CD4-positive, alpha-beta T cell (primary cell): ENCODE measurements at regions not wholly inside any gene's neighbourhood (a gene's known extent, or its start where the extent isn't known, plus 50 kb on each side); places are given as distances from the start of the nearest gene placed in this dataset.

Experiments
- ATAC-seq: fragments of 200-7000 bp; cut with Tn5 transposase; one replicate; pipeline ENCODE4 v1.10.0; 2022; ENCODE audit warnings: mild to moderate bottlenecking; ENCODE audit not compliant: poor library complexity
- CTCF ChIA-PET: fragments of 350-600 bp; sonication (Branson Sonifier 250); formaldehyde crosslinking; loops from one replicate; lab custom pipeline; 2021; ENCODE audit warnings: antibody characterized with exemption, inconsistent platforms; lab: Charles Lee
- POLR2A ChIA-PET: fragments of 350-600 bp; sonication (Branson Sonifier 250); formaldehyde crosslinking; loops from one replicate; lab custom pipeline; 2021; ENCODE audit warnings: antibody characterized with exemption, inconsistent platforms; lab: Charles Lee
- DNase-seq, 14 experiments: peaks; one replicate each; pipeline ENCODE4 v3.0.0-alpha.2; 2013 to 2020; ENCODE audit warnings: mixed read lengths in 2 of 14
- H3K27ac ChIP-seq, 2 donors: one replicate each; pipeline versions ENCODE4 v1.5.1 to v1.7.0; 2013; ENCODE audit warnings: low read length in 2 of 2, low read depth in 1 of 2, mild to moderate bottlenecking in 1 of 2
- H3K27me3 ChIP-seq, 2 experiments: 1 replicate in 1 of 2; 2 replicates in 1 of 2; pipeline versions ENCODE4 v1.6.1 to v1.7.0; 2013; ENCODE audit warnings: low read length in 2 of 2, control low read depth in 1 of 2, mild to moderate bottlenecking in 1 of 2, moderate library complexity in 1 of 2; ENCODE audit not compliant: insufficient read depth in 2 of 2, control insufficient read depth in 1 of 2
- H3K36me3 ChIP-seq: one replicate; pipeline ENCODE4 v1.6.1; 2013; ENCODE audit warnings: low read length, control low read depth; ENCODE audit not compliant: insufficient read depth
- H3K4me1 ChIP-seq: one replicate; pipeline ENCODE4 v1.6.1; 2013; ENCODE audit warnings: low read length, control low read depth; ENCODE audit not compliant: insufficient read depth
- H3K4me3 ChIP-seq: one replicate; pipeline ENCODE4 v1.5.1; 2013; ENCODE audit warnings: mild to moderate bottlenecking, low read length, moderate library complexity
- H3K9me3 ChIP-seq, 2 experiments: 1 replicate in 1 of 2; 2 replicates in 1 of 2; pipeline versions ENCODE4 v1.6.1 to v1.7.0; 2013; ENCODE audit warnings: low read length in 2 of 2, mild to moderate bottlenecking in 2 of 2, control low read depth in 1 of 2, moderate library complexity in 1 of 2; ENCODE audit not compliant: control insufficient read depth in 1 of 2, insufficient read depth in 1 of 2
- H3K27ac Mint-ChIP-seq: one replicate; pipeline ENCODE4 v1.8.0; 2020; ENCODE audit warnings: mixed read lengths
- H3K27me3 Mint-ChIP-seq: one replicate; pipeline ENCODE4 v1.8.0; 2021; ENCODE audit warnings: mixed read lengths
- H3K36me3 Mint-ChIP-seq: one replicate; pipeline ENCODE4 v1.8.0; 2021; ENCODE audit warnings: low read depth, mixed read lengths
- H3K4me1 Mint-ChIP-seq: one replicate; pipeline ENCODE4 v1.8.0; 2021; ENCODE audit warnings: low read depth, mixed read lengths
- H3K4me3 Mint-ChIP-seq: one replicate; pipeline ENCODE4 v1.8.0; 2020; ENCODE audit warnings: mild to moderate bottlenecking, mixed read lengths
- H3K9me3 Mint-ChIP-seq: one replicate; pipeline ENCODE4 v1.8.0; 2020; ENCODE audit warnings: mixed read lengths
- intact Hi-C, 2 experiments: fragments of 100-400 bp; cut with DNase I in 1 of 2; cut with micrococcal nuclease in 1 of 2; formaldehyde crosslinking; loops; one replicate each; pipeline versions ENCODE4 v1.15.1 to v1.9.0; 2023 to 2025; cut with DNase I, micrococcal nuclease
- TF ChIP-seq, protein P1 (sequence below): fragments of 200-600 bp; IDR thresholded peaks from one replicate; pipeline ENCODE4 v1.8.0; 2022; ENCODE audit warnings: antibody characterized with exemption, mild to moderate bottlenecking

DNA sequence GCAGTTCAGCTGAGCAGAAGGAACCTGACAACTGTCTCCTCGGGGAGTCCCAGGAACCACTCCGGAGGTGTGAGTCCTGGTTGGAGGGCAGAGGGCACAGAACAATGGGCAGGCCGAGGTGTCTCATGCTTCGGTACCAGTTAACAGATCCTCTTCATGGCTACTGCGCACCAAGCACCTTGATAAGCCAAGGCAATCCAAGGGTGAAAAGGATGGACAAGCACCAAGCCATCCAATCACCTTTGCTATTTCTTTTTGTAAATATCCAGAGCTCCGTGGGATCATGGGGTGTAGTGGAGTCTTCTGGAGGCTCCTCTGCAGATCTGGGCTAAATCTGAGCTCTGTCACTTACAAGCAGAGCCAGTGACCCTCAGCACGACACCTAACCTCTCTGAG lies 233.5 kb downstream of the WDR11 start:
- Histone ChIP-seq H3K4me1 (no peaks in the 10 kb centered on the region), H3K36me3 (no peaks in the 10 kb centered on the region), H3K4me3 (no peak overlapping the region), H3K9me3 (peaks cover 0 to 7% of the 10 kb centered on the region in 2 experiments), H3K27me3 (no peaks in the 10 kb centered on the region), H3K27ac (no peak overlapping the region)
- Mint-ChIP-seq H3K9me3 (no peaks in the 10 kb centered on the region), H3K27me3 (no peaks in the 10 kb centered on the region), H3K4me1 (no peaks in the 10 kb centered on the region), H3K4me3 (no peak overlapping the region), H3K27ac (no peak overlapping the region), H3K36me3 (no peaks in the 10 kb centered on the region)
- ChIA-PET CTCF (no interaction called here), POLR2A (no interaction called here)
- TF ChIP-seq, protein P1, sequence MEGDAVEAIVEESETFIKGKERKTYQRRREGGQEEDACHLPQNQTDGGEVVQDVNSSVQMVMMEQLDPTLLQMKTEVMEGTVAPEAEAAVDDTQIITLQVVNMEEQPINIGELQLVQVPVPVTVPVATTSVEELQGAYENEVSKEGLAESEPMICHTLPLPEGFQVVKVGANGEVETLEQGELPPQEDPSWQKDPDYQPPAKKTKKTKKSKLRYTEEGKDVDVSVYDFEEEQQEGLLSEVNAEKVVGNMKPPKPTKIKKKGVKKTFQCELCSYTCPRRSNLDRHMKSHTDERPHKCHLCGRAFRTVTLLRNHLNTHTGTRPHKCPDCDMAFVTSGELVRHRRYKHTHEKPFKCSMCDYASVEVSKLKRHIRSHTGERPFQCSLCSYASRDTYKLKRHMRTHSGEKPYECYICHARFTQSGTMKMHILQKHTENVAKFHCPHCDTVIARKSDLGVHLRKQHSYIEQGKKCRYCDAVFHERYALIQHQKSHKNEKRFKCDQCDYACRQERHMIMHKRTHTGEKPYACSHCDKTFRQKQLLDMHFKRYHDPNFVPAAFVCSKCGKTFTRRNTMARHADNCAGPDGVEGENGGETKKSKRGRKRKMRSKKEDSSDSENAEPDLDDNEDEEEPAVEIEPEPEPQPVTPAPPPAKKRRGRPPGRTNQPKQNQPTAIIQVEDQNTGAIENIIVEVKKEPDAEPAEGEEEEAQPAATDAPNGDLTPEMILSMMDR = no peak
- DNase-seq (no peak), ATAC-seq (no peak)
- intact Hi-C loops = no loop called here

DNA sequence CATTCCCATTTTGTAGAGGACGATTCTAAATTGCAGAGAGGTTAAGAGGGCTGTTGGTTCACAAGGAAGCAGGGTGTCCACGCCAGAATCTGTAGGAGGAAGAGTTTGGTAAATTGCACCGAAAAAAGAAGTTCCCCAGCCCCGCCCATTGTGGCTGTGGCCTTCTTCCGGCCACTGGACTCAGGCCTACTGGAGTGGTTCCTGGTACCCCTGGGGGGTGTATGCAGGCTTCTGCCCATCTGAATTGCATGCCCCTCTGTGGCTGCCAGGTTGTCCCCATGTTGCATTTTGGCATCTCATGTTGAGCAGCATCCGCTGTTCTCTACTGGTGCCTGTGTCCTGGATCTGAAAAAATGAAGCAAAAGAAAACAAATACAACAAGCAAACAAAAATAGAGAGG lies 234.2 kb downstream of the WDR11 start:
- intact Hi-C loops = no loop called here
- H3K4me3 Mint-ChIP-seq = no peak overlapping the region
- CTCF ChIA-PET = no interaction called here

DNA sequence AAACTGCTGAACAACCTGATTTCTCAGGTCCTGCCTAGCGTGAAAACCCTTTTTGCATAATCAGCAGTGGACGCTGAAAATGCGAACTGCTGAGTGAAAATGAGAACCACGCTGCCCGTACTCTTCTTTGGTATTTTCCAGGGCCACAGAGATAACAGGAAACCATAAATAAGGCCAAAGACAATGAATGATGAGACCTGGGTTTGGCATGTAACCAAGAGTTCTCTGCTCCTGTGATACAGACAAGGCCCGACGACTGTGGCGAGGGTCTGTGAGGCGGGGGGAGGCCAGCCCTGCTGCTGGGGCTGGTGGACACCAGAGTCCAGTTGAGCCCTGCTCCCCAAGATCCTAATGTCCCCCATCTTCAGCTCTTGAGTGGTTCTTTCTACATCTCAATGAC lies 236.0 kb downstream of the WDR11 start:
- H3K27me3 Mint-ChIP-seq = no peaks in the 10 kb centered on the region
- ChIA-PET CTCF (no interaction called here), POLR2A (no interaction called here)
- TF ChIP-seq, protein P1 = no peak
- Histone ChIP-seq H3K27ac (no peak overlapping the region), H3K36me3 (no peaks in the 10 kb centered on the region), H3K4me1 (no peaks in the 10 kb centered on the region), H3K27me3 (no peaks in the 10 kb centered on the region), H3K9me3 (peaks cover 0 to 5% of the 10 kb centered on the region in 2 experiments), H3K4me3 (no peak overlapping the region)
- DNase-seq (no peak), ATAC-seq (no peak)
- H3K4me1 Mint-ChIP-seq = no peaks in the 10 kb centered on the region
- intact Hi-C loops = no loop called here
- H3K4me3 Mint-ChIP-seq = no peak overlapping the region
- no peaks in the 10 kb centered on the region for H3K9me3 Mint-ChIP-seq
- no peaks in the 10 kb centered on the region for H3K36me3 Mint-ChIP-seq
- no peak overlapping the region for H3K27ac Mint-ChIP-seq

More for the DNA sequence above, 234.2 kb downstream of the WDR11 start:
- no peaks in the 10 kb centered on the region for H3K4me1 Mint-ChIP-seq
- H3K27me3 ChIP-seq = no peaks in the 10 kb centered on the region
- TF ChIP-seq, protein P1 = no peak
- POLR2A ChIA-PET = no interaction called here
- no peak overlapping the region for H3K27ac ChIP-seq
- H3K27me3 Mint-ChIP-seq = no peaks in the 10 kb centered on the region
- H3K4me1 ChIP-seq = no peaks in the 10 kb centered on the region
- H3K36me3 ChIP-seq = no peaks in the 10 kb centered on the region
- H3K9me3 ChIP-seq = peaks cover 0 to 5% of the 10 kb centered on the region in 2 experiments
- no peaks in the 10 kb centered on the region for H3K9me3 Mint-ChIP-seq
- no peak overlapping the region for H3K27ac Mint-ChIP-seq
- DNase-seq = no peak
- H3K36me3 Mint-ChIP-seq = no peaks in the 10 kb centered on the region
- no peak overlapping the region for H3K4me3 ChIP-seq
- ATAC-seq = no peak
